ENCODE measurements at regions not wholly inside any gene's neighbourhood (a gene's known extent, or its start where the extent isn't known, plus 50 kb on each side); places are given as distances from the start of the nearest gene placed in this dataset.

GRCh38 chr2:180662941-180663471, 317.4 kb upstream of the UBE2E3 start:
- TF ChIP-seq CTCF (IDR thresholded peaks at IDR 0.05; ENCODE audit: insufficient read depth, low read depth, low read length): no peak
- TF ChIP-seq EZH2 (IDR thresholded peaks at IDR 0.05; ENCODE audit: insufficient read depth, low read length): no peak

Measured in astrocyte (in vitro differentiated cells and primary cell).